Upper lobe of right lung (tissue), 1 donor: ENCODE measurements at regions not wholly inside any gene's neighbourhood (a gene's known extent, or its start where the extent isn't known, plus 50 kb on each side); places are given as distances from the start of the nearest gene placed in this dataset.

Source experiments
- ATAC-seq: fragments of 200-7000 bp; cut with Tn5 transposase; one replicate; pipeline ENCODE4 v1.9.1; 2020; ENCODE audit warnings: mild to moderate bottlenecking, moderate library complexity
- DNase-seq: peaks from one replicate; pipeline ENCODE4 v3.0.0-alpha.2; 2020
- H3K27ac ChIP-seq: fragments of 200-600 bp; one replicate; pipeline ENCODE4 v1.8.0; 2022
- H3K27me3 ChIP-seq: fragments of 200-600 bp; one replicate; pipeline ENCODE4 v1.8.0; 2022; ENCODE audit warnings: mild to moderate bottlenecking
- H3K36me3 ChIP-seq: fragments of 200-600 bp; one replicate; pipeline ENCODE4 v1.8.0; 2022
- H3K4me1 ChIP-seq: fragments of 200-600 bp; one replicate; pipeline ENCODE4 v1.8.0; 2022
- H3K4me3 ChIP-seq: fragments of 200-600 bp; one replicate; pipeline ENCODE4 v1.8.0; 2022; ENCODE audit warnings: mild to moderate bottlenecking
- H3K9me3 ChIP-seq: fragments of 200-600 bp; one replicate; pipeline ENCODE4 v1.8.0; 2022
- CTCF ChIP-seq: fragments of 200-600 bp; IDR thresholded peaks from one replicate; pipeline ENCODE4 v1.8.0; 2022; ENCODE audit warnings: antibody characterized with exemption
- intact Hi-C: fragments of 100-400 bp; cut with DNase I; formaldehyde crosslinking; loops from one replicate; pipeline ENCODE4 v1.11.0; 2022
- donor health status: DM: no; HTN: yes; CAD: no; lungs with severe emphysema.

- Histone ChIP-seq H3K4me1 (no peaks in the 10 kb centered on the region), H3K4me3 (no peak overlapping the region), H3K27me3 (no peaks in the 10 kb centered on the region), H3K36me3 (no peaks in the 10 kb centered on the region), H3K27ac (no peak overlapping the region), H3K9me3 (no peaks in the 10 kb centered on the region)
- intact Hi-C loops = no loop called here
- DNase-seq = no peak
- no peak for ATAC-seq
- no peak for TF ChIP-seq CTCF
Observed at GRCh38 chr5:68545636-68546295, 330.2 kb downstream of the PIK3R1 start.

GRCh38 chr5:68547056-68547455 is 331.5 kb downstream of the PIK3R1 start:
- intact Hi-C loops = no loop called here
- Histone ChIP-seq H3K4me1 (no peaks in the 10 kb centered on the region), H3K27me3 (no peaks in the 10 kb centered on the region), H3K36me3 (no peaks in the 10 kb centered on the region), H3K27ac (no peak overlapping the region), H3K4me3 (no peak overlapping the region), H3K9me3 (no peaks in the 10 kb centered on the region)
- TF ChIP-seq CTCF = no peak
- ATAC-seq (no peak), DNase-seq (no peak)

GRCh38 chr5:68547622-68548021 is 332.1 kb downstream of the PIK3R1 start:
- H3K27me3 ChIP-seq = no peaks in the 10 kb centered on the region
- H3K36me3 ChIP-seq = no peaks in the 10 kb centered on the region
- DNase-seq (no peak), ATAC-seq (no peak)
- no peaks in the 10 kb centered on the region for H3K9me3 ChIP-seq
- no peak overlapping the region for H3K27ac ChIP-seq
- H3K4me3 ChIP-seq = no peak overlapping the region
- intact Hi-C loops = no loop called here
- no peaks in the 10 kb centered on the region for H3K4me1 ChIP-seq
- TF ChIP-seq CTCF = no peak

- H3K27ac ChIP-seq = no peak overlapping the region
- H3K36me3 ChIP-seq = no peaks in the 10 kb centered on the region
- DNase-seq = no peak
- intact Hi-C loops = no loop called here
- H3K4me3 ChIP-seq = no peak overlapping the region
- H3K27me3 ChIP-seq = no peaks in the 10 kb centered on the region
- no peaks in the 10 kb centered on the region for H3K4me1 ChIP-seq
- no peaks in the 10 kb centered on the region for H3K9me3 ChIP-seq
- no peak for ATAC-seq
- TF ChIP-seq CTCF = no peak
Observed at GRCh38 chr5:68548959-68549676, 333.6 kb downstream of the PIK3R1 start.

GRCh38 chr5:68550015-68550414 is 334.5 kb downstream of the PIK3R1 start:
- H3K27ac ChIP-seq = no peak overlapping the region
- no peaks in the 10 kb centered on the region for H3K36me3 ChIP-seq
- no peaks in the 10 kb centered on the region for H3K9me3 ChIP-seq
- no peaks in the 10 kb centered on the region for H3K4me1 ChIP-seq
- H3K4me3 ChIP-seq = no peak overlapping the region
- intact Hi-C loops = no loop called here
- DNase-seq (no peak), ATAC-seq (no peak)
- no peak for TF ChIP-seq CTCF
- no peaks in the 10 kb centered on the region for H3K27me3 ChIP-seq
